DMS114 treated with DMSO at 0.1 percent for 48 hours (cell line): ENCODE measurements at regions not wholly inside any gene's neighbourhood (a gene's known extent, or its start where the extent isn't known, plus 50 kb on each side); places are given as distances from the start of the nearest gene placed in this dataset.

Experiments used
- DNase-seq: peaks from one replicate; lab custom pipeline; 2025; ENCODE audit not compliant: unreplicated experiment; lab: John Stamatoyannopoulos, UW

- DNase-seq: no peak
Measured at GRCh38 chr2:136407952-136408318, 290.0 kb upstream of the CXCR4 start.

DNA sequence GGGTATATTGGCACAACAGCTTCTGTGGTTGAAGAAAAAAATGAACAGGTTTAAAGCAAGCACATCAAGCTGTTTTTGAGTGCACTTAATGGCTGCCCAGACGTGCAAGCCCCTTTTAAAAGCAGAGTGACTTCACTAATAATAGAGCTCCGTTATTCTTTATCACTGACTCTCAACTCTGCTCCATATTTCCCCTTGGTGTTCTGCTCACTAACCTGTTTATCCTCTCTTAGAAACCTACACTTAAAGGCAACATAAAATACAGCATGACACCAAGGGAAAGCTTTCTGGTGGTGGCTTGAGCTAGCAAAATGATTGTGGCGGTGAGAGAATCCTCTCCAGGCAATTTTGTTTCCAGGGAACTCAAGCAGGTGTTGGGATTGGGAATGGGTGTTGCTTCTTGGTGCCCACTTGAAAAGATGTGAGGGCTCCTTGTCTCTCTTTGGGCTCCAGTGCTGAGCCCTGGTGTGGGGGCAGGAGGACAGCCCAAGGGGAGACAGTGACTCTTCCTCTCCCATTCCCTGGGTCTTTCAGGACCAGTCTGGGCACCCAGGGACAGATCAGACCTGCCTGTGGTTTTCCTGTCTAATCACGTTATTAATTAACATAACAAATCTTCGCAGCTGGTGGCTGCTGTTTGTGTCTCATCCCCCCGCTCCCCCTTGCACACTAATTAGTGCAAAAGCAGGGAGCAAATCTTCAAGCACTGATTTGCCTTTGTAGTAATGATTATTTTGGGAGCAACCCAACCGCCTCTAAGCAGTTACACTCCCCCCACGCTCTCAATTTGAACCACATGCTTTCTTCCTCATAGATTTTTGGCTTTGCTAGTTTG lies 289.4 kb upstream of the CXCR4 start:
- DNase-seq: no peak

DNA sequence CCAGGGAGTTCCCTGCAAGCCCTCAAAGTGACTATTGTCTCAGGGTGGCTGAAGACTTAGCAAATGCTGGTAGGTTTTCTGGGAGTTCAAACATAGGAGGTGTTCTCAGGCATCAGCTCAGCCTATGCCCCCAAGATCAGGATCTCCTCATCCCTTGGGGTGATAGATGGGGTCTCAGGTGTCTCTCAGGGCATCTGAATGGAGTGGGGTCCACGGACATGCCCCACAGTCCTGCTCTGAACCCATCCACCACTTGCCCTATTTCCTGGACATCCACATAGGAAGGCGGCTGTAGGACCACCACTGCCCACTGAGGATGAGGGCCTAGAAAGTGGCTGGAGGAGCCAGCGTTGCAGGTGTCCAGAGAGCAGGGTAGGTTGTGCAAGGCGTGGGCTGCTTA lies 287.0 kb upstream of the CXCR4 start:
- DNase-seq: no peak

GRCh38 chr2:136404176-136404575 lies 286.2 kb upstream of the CXCR4 start:
- no peak for DNase-seq

DNA sequence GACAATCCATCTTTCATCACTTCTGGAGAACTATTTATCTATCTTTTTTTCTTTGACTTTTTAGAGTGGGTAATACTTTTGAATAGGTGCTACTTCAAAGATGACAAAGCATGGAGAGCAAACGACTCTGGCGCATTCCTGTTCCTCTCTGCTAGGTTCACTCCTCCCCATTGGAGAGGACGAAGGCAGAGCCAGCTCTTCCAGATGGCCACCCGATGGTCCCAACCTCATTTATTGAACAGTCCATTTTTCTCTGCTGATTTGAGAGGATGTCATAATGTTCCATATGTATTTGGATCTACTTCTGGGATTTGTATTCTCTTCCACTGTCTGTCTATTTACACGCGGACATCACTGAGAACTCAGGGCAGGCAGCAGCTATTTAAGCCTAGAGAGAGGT lies 284.3 kb upstream of the CXCR4 start:
- DNase-seq: no peak

GRCh38 chr2:136399667-136400289 lies 281.8 kb upstream of the CXCR4 start:
- no peak for DNase-seq

GRCh38 chr2:136395582-136395981 lies 277.6 kb upstream of the CXCR4 start:
- no peak for DNase-seq

DNA sequence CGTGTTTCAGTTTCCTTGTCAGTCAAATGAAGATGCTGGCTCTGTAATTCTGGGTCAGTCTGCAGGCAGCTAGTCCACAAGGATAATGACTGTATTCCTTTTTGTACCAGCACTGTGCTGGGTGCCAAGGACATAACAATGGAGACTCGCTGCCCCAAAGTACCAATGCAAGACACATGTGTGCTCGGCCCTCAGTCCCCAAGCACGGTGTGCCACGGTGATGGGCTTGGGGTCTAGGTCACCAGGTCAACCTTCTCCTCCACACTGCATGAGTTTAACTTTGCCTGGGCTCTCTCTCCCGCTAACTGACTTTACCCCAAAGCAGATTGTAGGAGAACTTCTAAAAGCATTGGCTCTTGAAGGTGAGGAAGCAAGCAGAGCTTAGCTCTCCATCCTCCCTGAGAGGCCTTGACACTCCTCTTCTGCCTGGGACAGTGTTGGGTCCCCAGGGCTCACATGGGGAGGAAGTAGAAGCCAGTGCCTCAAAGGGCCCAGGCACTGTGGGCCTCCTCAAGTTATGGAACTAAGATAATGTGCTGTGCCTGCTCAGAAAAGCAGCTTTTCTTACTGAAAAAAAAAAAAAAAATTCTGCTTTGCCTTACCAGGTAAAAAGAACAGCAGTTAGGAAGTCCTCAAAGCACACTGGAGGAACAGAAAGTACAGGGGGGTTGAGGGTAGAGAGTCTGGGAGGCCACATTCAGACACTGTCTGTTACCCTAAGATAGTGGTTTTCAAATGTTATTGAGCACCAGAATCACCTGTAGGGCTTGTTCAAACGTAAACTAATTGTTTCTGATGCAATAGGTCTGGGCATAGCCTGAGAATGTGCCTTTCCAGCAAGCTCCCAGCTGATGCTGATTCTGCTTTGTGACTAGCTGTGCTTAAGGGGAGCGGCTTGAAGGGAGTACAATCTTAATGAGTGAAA lies 276.4 kb upstream of the CXCR4 start:
- no peak for DNase-seq

DNA sequence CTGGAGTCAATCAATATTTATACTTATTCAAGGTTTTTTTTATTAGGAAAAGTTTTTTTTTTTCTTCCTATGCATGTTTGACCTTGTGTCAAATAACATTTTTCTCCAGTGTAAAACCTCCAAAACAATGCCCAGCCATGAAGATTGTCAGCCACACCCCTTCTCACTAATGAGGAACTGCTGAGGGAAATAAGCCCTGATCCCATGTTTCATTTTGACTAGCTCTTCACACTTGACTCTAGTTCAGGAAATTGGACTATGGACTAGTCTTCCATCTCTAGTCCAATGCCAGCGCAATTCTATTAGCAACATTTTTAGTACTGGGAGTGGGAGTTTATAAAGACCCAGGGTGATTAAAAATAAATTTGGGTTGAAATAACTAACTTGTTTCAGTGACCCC lies 275.6 kb upstream of the CXCR4 start:
- DNase-seq: no peak

- no peak for DNase-seq
Measured at GRCh38 chr2:136392897-136393505, 275.1 kb upstream of the CXCR4 start.

DNA sequence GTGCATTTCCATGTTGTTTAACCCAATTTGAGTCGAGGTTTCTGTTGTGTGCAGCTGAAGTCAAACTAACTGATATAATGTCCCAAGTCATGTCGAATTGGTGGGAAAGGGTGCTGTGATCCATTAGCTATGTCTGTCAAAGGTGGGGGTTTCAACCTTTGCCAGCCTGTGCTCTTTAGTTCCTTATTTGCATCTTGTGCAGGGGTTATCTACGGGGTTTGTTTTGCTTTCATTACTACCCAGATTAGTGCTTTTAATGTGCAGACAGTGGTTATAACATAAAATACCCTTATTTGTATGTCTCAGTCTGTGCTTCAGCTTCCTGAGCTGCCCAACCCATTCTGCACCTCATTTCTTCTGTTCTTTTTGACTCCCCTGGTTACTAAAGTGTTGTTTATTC lies 271.9 kb upstream of the CXCR4 start:
- no peak for DNase-seq

- no peak for DNase-seq
Measured at GRCh38 chr2:136386046-136386445, 268.1 kb upstream of the CXCR4 start.

DNA sequence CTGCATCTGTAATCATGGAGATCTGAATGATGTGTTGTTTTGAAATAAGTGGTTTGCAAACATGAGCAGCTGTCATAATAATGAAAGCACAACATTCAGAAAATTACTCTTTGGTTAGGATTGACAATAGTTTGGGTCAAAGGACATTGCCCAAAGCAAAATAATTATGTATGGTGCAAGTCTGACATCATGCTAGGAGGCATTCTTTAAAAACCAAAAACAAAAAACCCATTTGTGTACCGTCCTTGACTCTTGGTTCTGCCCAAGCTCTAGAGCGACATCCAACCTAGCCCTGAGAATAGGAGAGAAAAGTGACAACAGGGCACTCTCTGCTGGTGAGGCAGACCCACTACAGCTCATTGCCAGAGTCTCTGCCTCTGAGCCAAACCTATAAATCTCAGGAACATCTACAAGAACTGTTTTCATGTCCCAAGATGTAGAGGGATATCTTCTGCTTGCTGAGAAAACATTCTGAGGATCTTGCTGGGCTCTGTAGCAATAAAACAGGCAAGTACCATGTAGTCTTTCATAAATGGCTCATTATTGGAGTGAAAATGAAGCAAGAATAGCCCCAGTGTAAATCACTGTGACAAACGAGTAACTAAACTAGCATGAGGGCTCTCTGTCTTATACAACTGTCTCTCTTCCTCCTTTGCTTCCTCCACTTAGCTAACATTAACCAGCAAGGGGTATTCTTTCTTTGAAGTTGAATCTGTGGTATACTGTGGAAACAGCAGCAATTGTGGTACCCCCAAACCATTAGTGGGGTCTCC lies 266.8 kb upstream of the CXCR4 start:
- DNase-seq: no peak

GRCh38 chr2:136383167-136383566 lies 265.2 kb upstream of the CXCR4 start:
- DNase-seq: no peak

- DNase-seq: no peak
Measured at GRCh38 chr2:136381722-136382633, 264.0 kb upstream of the CXCR4 start.

DNA sequence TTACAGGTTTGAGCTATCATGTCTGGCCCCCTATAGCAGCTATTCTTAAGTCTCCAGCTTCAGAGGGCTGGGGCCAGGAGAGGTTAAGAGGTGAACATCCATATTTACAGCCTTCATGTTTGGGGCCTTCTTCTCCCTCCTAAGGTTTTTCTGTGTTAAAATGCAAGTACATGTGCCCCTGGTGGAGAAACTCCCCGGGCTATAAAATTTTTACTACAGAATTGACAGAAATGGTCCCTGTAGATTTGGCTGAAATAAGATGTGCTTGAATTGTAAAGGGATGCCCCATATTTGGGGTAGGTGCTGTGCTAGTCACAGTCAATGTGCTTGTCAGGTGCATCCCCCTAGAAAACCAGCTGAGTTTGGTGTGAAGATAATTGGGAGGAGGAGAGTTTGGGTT lies 263.3 kb upstream of the CXCR4 start:
- no peak for DNase-seq

DNA sequence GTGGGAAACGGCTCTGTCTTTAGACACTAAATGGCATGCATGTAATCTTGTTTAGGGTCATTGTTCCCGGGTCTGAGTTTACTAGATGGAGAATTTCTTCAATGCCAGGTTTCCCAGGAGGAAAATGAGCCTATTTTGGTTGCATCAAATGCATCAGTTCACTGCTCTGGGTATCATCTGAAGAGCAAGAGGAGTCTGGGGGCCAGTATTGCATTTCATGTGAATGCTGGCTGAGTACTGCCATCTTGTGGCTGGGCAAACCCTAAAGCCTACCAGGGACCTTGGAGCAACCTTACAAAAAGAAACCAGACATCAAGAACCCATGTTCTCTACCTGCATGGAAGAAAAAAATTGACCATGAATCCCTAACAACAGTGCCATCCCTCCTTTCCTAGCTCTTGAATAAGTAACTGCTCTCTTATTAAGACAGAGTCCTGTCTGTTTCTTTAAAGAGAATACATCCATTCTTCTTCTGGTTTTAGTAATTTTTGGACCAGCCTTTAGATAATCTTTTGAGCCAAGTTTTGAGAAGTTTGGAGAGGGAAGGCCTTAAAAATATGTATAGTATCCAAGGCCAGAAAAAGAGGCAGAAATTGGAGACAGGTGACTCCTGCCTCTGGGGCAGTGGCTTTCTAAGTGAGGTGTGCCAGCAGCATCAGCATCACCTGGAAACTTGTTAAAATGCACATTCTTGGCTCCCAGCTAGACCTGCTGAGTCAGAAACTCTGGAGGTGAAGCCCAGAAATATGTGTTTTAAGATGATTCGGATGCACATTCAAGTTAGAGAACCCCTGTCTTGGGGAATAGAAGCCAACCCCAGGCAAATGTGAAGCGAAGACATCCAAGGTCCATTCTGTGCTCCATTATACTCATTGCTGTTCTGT lies 261.0 kb upstream of the CXCR4 start:
- peak; percentile 15 for DNase-seq
